Islet precursor cell (in vitro differentiated cells): ENCODE measurements at regions not wholly inside any gene's neighbourhood (a gene's known extent, or its start where the extent isn't known, plus 50 kb on each side); places are given as distances from the start of the nearest gene placed in this dataset.
A peak's percentile ranks its signal among the peaks of the same experiment; 100 is the strongest.

Source experiments
- DNase-seq: peaks from one replicate; pipeline ENCODE4 v3.0.0-alpha.2; 2018

DNA sequence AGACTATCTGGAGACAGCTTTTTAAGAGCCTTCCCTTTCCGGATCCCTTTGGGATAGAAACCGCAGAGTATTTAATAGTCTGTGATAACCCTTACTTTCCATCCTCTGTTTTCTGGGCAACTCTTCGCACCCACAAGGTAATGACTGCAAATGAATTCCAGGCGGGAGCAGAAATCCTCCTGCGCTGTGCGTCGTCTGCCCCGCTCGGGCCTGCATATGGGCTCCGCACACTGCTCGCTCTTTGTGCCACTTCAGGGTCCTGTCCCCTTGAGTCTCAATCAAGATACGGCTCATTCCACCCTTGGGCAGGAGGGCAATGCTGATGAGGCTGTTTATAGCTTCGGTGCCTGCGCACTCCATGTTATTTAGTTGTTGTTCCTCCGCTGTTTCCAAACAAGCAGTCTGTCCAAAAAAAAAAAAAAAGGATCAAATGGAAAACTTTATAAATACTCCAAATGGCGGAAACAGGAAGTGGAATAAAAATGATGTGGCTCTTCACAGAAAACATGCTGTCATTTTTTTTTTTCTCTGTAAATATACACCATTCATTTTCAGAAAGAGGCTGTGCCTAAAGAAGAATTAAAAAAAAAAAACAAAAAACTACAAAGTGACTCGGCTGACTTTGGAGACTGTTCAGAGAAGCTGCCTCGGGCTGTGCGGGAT lies 169.6 kb upstream of the GMDS start:
- no peak for DNase-seq

GRCh38 chr6:2412731-2413130 lies 167.3 kb upstream of the GMDS start:
- DNase-seq: no peak

GRCh38 chr6:2410656-2411380 lies 165.4 kb upstream of the GMDS start:
- DNase-seq: no peak

GRCh38 chr6:2407525-2407924 lies 162.1 kb upstream of the GMDS start:
- no peak for DNase-seq

- no peak for DNase-seq
Measured at GRCh38 chr6:2404211-2404929, 159.0 kb upstream of the GMDS start.

DNA sequence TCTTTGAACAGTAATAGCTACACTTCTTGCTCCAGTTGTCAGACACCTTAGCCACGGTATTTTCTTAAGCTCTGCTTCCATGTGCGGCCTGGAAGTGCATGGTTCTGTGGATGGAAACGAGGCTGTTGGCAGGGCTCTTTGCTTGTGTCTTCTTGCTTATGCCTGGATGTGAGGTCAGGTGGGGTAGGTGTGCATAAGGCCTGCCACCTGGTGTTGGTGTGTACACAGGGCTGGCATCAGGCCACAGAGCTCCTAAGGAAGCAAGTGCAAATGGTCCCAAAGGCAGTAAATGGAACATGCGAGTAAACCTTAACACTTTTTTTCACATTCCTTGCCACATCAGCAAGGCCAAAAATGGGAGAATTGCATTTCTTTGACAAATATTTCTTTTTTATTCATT lies 158.1 kb upstream of the GMDS start:
- no peak for DNase-seq

- no peak for DNase-seq
Measured at GRCh38 chr6:2396846-2397630, 151.6 kb upstream of the GMDS start.

GRCh38 chr6:2396042-2396657 lies 150.7 kb upstream of the GMDS start:
- DNase-seq: no peak

DNA sequence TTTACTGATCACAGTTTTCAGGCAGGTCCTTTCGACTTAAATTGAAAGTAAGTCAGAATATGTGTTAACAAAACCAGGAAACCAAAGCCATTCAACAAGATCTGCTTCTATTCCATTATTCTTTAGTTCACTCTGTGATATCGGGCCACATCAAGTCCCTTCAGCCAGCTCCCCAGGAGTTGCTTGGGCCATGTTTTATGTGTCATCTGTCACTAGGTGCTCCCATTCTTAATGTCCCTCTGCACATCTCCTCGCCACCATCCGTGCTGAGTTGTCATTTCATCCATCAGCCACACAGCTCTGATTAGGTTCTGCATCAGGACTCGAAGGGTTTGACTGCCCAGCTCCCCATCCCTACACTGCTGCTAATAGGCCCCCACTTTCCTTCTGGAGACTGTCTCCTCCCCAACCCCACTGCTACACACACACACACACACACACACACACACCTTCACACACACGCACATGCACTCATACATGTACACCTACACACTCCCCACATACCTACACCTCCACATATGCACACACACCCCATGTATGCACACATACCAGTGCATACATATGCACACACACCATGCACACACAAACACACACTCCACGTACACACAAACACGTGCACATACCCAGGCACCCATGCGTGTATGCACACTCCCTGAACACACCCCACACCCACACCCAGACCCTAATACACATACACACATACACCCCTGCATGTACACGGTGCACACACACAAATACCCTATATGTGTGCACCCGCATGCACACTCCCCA lies 143.3 kb upstream of the GMDS start:
- no peak for DNase-seq

GRCh38 chr6:2387445-2387844 lies 142.0 kb upstream of the GMDS start:
- no peak for DNase-seq

GRCh38 chr6:2385471-2385983 lies 140.1 kb upstream of the GMDS start:
- DNase-seq: peak; percentile 29

GRCh38 chr6:2384528-2384927 lies 139.1 kb upstream of the GMDS start:
- peak; percentile 2 for DNase-seq

DNA sequence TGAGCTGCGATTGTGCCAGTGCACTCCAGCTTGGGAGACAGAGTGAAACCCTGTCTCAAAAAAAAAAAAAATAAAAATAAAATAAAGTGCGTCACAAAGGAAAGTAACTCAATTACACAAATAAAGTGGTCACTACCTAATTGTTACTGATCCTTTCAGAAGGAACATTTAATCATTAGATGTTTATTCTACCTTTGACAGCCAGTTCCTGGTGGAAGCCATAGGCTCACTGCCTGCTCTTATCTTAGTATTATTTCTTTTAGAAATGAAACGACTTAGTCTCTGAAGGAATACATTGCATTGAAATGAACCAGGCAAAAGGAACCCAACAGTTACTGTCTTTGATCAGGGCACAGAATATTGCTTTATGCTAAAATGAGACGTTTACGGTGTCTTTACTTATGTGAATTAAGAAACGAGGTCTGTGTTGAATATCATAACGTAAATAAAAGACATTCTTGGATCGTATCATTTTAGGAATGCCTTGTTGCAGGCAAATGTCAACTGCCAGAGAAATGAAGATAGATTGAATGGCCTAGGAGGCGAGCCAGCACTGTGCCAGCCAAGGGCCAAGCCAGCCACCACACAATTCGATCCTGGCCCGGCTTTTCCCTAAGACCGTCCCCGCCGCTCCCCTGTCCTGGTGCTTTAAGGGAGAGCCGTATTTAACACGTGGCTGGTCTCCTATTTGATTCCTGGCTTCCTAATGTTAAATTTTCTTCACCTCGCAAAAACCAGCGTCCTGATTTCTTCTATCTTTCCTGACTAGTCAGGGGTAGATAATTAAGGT lies 136.7 kb upstream of the GMDS start:
- peak; percentile 37 for DNase-seq

DNA sequence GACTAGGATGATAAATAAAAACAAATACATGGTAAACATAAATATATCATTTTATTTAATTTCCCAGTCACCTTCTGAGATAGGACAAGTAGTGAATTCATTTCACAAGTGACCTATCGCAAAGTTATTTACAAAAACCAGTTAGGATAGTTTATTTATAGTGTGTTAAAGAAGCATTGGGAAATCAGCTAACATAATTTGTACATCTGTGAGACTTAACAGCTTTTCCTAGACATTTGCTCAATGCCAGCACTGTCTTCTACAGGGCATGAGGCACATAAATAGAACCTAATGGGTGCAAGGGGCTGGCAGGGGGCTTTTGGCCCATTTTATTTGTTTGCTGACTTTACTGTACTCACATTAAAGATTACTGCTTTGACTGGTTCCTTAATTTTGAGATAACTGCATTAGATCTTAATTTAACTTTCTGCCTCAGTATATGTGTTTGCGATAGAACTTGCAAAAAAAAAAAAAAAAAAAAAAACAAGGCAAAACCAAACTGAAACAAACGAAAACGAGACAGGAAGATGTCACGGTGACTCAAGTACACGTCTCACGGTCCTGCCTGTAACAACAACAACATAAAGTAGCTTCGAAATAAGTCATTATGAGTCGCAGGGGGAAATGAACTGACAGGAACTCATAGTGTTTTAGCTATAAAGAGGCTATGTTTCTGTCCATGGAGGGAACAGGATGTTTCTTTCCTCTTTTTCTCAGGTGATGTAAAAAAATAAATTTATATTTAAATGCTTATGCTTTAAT lies 133.7 kb upstream of the GMDS start:
- no peak for DNase-seq

DNA sequence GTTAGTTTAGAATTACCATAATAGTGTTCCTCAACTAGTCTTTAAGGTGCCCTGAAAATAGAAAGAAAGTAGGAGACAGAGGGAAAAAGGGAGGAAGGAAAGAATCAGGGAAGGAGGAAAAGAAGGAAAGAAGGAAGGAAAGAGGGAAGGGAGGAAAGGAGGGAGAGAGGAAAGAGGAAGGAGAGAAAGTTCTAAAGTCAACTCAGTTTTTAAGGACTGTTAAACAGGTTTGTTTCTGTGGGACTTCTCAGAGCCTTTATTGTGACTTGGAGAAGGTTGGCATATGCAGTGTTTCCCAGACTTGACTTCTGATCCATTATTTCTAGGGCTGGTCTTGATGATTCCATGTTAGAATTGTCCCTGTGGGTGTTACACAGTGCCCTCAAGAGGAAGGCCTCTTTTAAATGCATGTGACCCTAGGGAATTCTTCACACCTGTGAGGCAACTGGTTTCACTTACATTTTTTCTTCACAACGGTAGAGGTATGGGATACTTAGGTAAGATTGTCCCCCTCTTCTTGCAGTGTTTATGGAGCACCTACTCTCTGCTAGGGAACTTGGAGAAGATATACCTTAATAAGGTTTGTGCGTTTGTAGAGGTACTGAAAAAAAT lies 132.7 kb upstream of the GMDS start:
- DNase-seq: no peak

DNA sequence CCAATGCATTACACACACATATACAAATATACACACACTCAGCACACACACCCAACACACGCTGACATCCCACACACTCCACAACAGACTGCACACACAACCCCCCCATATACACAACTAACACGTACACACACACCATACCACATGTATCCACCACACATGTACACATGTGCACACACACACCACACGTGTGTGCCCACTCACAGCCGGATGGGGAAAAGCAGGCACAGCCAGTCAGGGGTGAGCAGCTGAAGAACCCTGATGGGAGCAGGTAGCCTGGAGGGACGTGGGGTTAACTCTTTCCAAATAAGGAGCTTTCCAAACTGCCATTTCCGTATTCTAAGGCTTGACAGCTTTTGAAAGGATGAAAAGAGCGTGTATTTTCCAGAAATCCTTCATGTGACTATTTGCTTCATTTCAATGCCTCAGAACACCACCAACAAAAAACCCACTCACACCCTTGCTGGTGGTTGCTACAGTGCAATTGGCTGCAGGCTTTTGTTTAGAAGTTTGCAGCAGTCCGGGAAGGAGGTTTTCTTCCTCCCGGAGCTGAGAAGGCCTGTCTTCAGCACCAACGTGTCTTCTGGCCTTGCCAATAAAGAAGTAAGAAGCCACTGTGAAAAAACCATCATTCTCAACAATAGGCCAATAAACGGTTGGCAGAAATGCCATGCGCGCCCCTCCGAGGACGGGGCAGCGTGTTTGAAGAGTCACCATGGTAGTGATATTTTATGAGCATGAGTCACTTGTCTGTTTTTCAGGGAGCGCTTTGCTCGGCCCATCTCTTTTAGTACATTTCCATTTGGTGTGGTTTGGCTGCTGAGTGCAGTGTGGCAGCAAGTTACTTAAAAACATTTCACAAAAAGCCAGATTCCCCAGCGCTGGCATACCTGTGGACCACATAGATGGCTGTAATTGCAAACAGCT lies 131.3 kb upstream of the GMDS start:
- DNase-seq: peak; percentile 79

GRCh38 chr6:2375443-2375842 lies 130.0 kb upstream of the GMDS start:
- DNase-seq: no peak

DNA sequence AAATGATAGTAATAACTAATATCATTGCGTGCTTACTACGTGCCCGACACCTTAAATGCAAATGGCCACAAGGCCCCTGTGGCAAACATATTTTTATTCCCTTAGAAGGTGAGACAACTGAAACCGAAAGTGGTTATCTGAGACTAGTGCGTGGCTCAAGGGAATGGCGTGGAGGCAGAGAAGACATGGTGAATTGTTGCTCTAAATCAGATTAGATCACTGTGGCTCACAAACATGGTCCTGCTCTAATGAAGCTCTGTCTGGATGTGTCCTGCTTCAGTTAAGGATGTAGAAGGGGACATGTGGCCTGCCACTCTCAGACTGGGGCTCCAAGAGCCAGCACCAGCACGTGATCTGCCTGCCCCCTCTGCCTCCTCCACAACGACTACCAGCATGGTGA lies 124.2 kb upstream of the GMDS start:
- peak; percentile 44 for DNase-seq

GRCh38 chr6:2363211-2363610 lies 117.8 kb upstream of the GMDS start:
- DNase-seq: no peak
